NCI-H1930 (cell line): ENCODE measurements at regions not wholly inside any gene's neighbourhood (a gene's known extent, or its start where the extent isn't known, plus 50 kb on each side); places are given as distances from the start of the nearest gene placed in this dataset.

Experiments used
- DNase-seq, 2 experiments: peaks; one replicate each; lab custom pipeline; 2025; lab: John Stamatoyannopoulos, UW

- no peak for DNase-seq
These were observed 245.3 kb downstream of the HACE1 start for GRCh38 chr6:104614394-104614793.

- no peak for DNase-seq
These were observed 246.2 kb downstream of the HACE1 start for GRCh38 chr6:104613416-104614001.

GRCh38 chr6:104612541-104612940, 247.2 kb downstream of the HACE1 start:
- DNase-seq = no peak

GRCh38 chr6:104608101-104608500, 251.6 kb downstream of the HACE1 start:
- no peak for DNase-seq

GRCh38 chr6:104607501-104607900, 252.2 kb downstream of the HACE1 start:
- no peak for DNase-seq

GRCh38 chr6:104606361-104606760, 253.4 kb downstream of the HACE1 start:
- no peak for DNase-seq

GRCh38 chr6:104604685-104605084, 255.0 kb downstream of the HACE1 start:
- DNase-seq = no peak

GRCh38 chr6:104603108-104603745, 256.5 kb downstream of the HACE1 start:
- DNase-seq = no peak

- no peak for DNase-seq
These were observed 258.0 kb downstream of the HACE1 start for GRCh38 chr6:104601721-104602120.

- DNase-seq = no peak
These were observed 258.5 kb downstream of the HACE1 start for GRCh38 chr6:104601131-104601651.

GRCh38 chr6:104600639-104600931, 259.1 kb downstream of the HACE1 start:
- DNase-seq = no peak

GRCh38 chr6:104599821-104600638, 259.7 kb downstream of the HACE1 start:
- DNase-seq = no peak

GRCh38 chr6:104597541-104598050, 262.1 kb downstream of the HACE1 start:
- DNase-seq = no peak

- no peak for DNase-seq
These were observed 263.6 kb downstream of the HACE1 start for GRCh38 chr6:104596091-104596490.

GRCh38 chr6:104595311-104595820, 264.4 kb downstream of the HACE1 start:
- no peak for DNase-seq

- DNase-seq = no peak
These were observed 268.0 kb downstream of the HACE1 start for GRCh38 chr6:104591573-104592334.

GRCh38 chr6:104589940-104590339, 269.8 kb downstream of the HACE1 start:
- DNase-seq = no peak

- no peak for DNase-seq
These were observed 274.1 kb downstream of the HACE1 start for GRCh38 chr6:104585646-104586045.

GRCh38 chr6:104580452-104580851, 279.3 kb downstream of the HACE1 start:
- DNase-seq = no peak

GRCh38 chr6:104579310-104579863, 280.3 kb downstream of the HACE1 start:
- no peak for DNase-seq

GRCh38 chr6:104575536-104575935, 284.2 kb downstream of the HACE1 start:
- no peak for DNase-seq
